GM12878 (cell line): ENCODE measurements at regions not wholly inside any gene's neighbourhood (a gene's known extent, or its start where the extent isn't known, plus 50 kb on each side); places are given as distances from the start of the nearest gene placed in this dataset.

ENCODE experiments used
- ATAC-seq: fragments of 200-7000 bp; cut with Tn5 transposase; 3 replicates; pipeline ENCODE4 v1.9.1; 2020; ENCODE audit warnings: mild to moderate bottlenecking, moderate library complexity
- BruUV-seq: library from RNA; stranded (reverse); fragments of 400-500 nt; replicated peaks from 2 replicates; lab custom pipeline; 2021; lab: Mats Ljungman, UMichigan
- CTCF ChIA-PET: fragments of 300-600 bp; sonication (Branson Sonifier 250); formaldehyde crosslinking; extraction: SDS; loops from one replicate; lab custom pipeline; 2021; ENCODE audit warnings: inconsistent platforms; lab: Yijun Ruan, JAX
- POLR2A ChIA-PET: fragments of 350-600 bp; formaldehyde crosslinking; extraction: SDS; loops from one replicate; lab custom pipeline; 2021; ENCODE audit warnings: inconsistent platforms; lab: Charles Lee
- RAD21 ChIA-PET: fragments of 300-600 bp; sonication (Branson Sonifier 250); formaldehyde crosslinking; loops from one replicate; lab custom pipeline; 2023; ENCODE audit warnings: antibody characterized with exemption; ENCODE audit not compliant: unreplicated experiment; lab: Charles Lee
- SMC1A ChIA-PET: fragments of 300-600 bp; sonication (Branson Sonifier 250); formaldehyde crosslinking; loops from one replicate; lab custom pipeline; 2023; ENCODE audit not compliant: unreplicated experiment, uncharacterized antibody; lab: Charles Lee
- DNase-seq: peaks from one replicate; pipeline ENCODE4 v3.0.0-alpha.2; 2011; ENCODE audit warnings: low read depth, low spot score
- FAIRE-seq: peaks from 3 replicates; lab custom pipeline; 2011; peaks lifted over from hg19 to GRCh38; lab: Jason Lieb, UNC
- H2AFZ ChIP-seq: 2 replicates; pipeline ENCODE4 v1.6.0; 2011; ENCODE audit warnings: low read depth, low read length, control low read depth; ENCODE audit not compliant: control insufficient read depth
- H3K27ac ChIP-seq: 2 replicates; pipeline ENCODE4 v1.5.1; 2011; ENCODE audit warnings: control low read depth; ENCODE audit not compliant: control insufficient read depth, insufficient read depth
- H3K27me3 ChIP-seq, 2 experiments: replicated peaks in 1 of 2; 2 replicates each; pipeline versions ENCODE4 v1.6.0 to v1.6.1; 2011; ENCODE audit warnings: low read length in 1 of 2; ENCODE audit not compliant: control insufficient read depth in 2 of 2, insufficient read depth in 2 of 2
- H3K36me3 ChIP-seq, 2 experiments: 2 replicates each; pipeline ENCODE4 v1.5.1; 2011; ENCODE audit warnings: low read length in 1 of 2; ENCODE audit not compliant: control insufficient read depth in 2 of 2, insufficient read depth in 2 of 2
- H3K4me1 ChIP-seq: 2 replicates; pipeline ENCODE4 v1.6.1; 2011; ENCODE audit warnings: mild to moderate bottlenecking, low read length, moderate library complexity, mixed read lengths; ENCODE audit not compliant: control insufficient read depth, insufficient read depth
- H3K4me2 ChIP-seq: 2 replicates; pipeline ENCODE4 v1.6.0; 2011; ENCODE audit warnings: control low read depth; ENCODE audit not compliant: control insufficient read depth, insufficient read depth
- H3K4me3 ChIP-seq: fragments of 200-600 bp; sonication (generic); 2 replicates; pipeline ENCODE4 v1.5.1; 2016
- H3K79me2 ChIP-seq: 2 replicates; pipeline ENCODE4 v1.6.0; 2011; ENCODE audit warnings: low read length; ENCODE audit not compliant: control insufficient read depth, insufficient read depth
- H3K9ac ChIP-seq: 2 replicates; pipeline ENCODE4 v1.8.0; 2011; ENCODE audit warnings: low read length, control low read depth, mixed read lengths; ENCODE audit not compliant: control insufficient read depth, insufficient read depth
- H3K9me3 ChIP-seq: replicated peaks from 3 replicates; pipeline ENCODE4 v1.5.1; 2011; ENCODE audit warnings: mild to moderate bottlenecking, low read length; ENCODE audit not compliant: control insufficient read depth, insufficient read depth
- H4K20me1 ChIP-seq: 2 replicates; pipeline ENCODE4 v1.6.0; 2011; ENCODE audit not compliant: control insufficient read depth, insufficient read depth
- BRCA1 ChIP-seq: IDR thresholded peaks from 2 replicates; pipeline ENCODE4 v1.6.1; 2011; ENCODE audit warnings: low read depth, low read length, improper control_type of control experiment
- CBFB ChIP-seq: IDR thresholded peaks from 2 replicates; pipeline ENCODE4 v1.6.1; 2016; ENCODE audit warnings: antibody characterized with exemption, low read depth
- CHD1 ChIP-seq: IDR thresholded peaks from 2 replicates; pipeline ENCODE4 v1.6.1; 2012; ENCODE audit warnings: low read depth, low read length, improper control_type of control experiment
- ESRRA ChIP-seq: IDR thresholded peaks from 2 replicates; pipeline ENCODE4 v1.6.1; 2012; ENCODE audit warnings: mild to moderate bottlenecking, low read length, improper control_type of control experiment
- GABPA ChIP-seq: IDR thresholded peaks from 2 replicates; pipeline ENCODE4 v1.6.1; 2014; ENCODE audit warnings: antibody characterized with exemption, low read depth, mild to moderate bottlenecking, inconsistent platforms
- HSF1 ChIP-seq: fragments of 150-350 bp; IDR thresholded peaks from 2 replicates; pipeline ENCODE4 v1.6.1; 2014; ENCODE audit warnings: mild to moderate bottlenecking, low read depth, low read length
- KDM1A ChIP-seq: fragments of 200-600 bp; sonication (generic); IDR thresholded peaks from 2 replicates; pipeline ENCODE4 v1.6.1; 2016; ENCODE audit warnings: borderline replicate concordance
- MTA3 ChIP-seq: IDR thresholded peaks from 2 replicates; pipeline ENCODE4 v1.6.1; 2012; ENCODE audit warnings: low read length, inconsistent platforms, borderline replicate concordance
- POLR2AphosphoS2 ChIP-seq: IDR thresholded peaks from 2 replicates; pipeline ENCODE4 v1.6.1; 2011; ENCODE audit warnings: low read depth, mild to moderate bottlenecking, low read length, improper control_type of control experiment, moderate library complexity
- SREBF1 ChIP-seq: IDR thresholded peaks from 2 replicates; pipeline ENCODE4 v1.6.1; 2012; ENCODE audit warnings: mild to moderate bottlenecking, low read length
- WGBS: methylation state at CpG from one replicate; pipeline ENCODE4 v1.1.6; 2016; ENCODE audit warnings: low lambda C conversion rate; ENCODE audit not compliant: insufficient replicate concordance, insufficient coverage; ENCODE audit errors: missing lambda C conversion rate; 5-methylcytosine and 5-hydroxymethylcytosine counted together
- in situ Hi-C: fragments of 300-500 bp; cut with MboI; formaldehyde crosslinking; loops from 9 replicates; pipeline ENCODE4 v1.14.3; 2018; ENCODE audit warnings: mixed read lengths
- intact Hi-C: fragments of 100-400 bp; cut with micrococcal nuclease; formaldehyde crosslinking; loops from one replicate; pipeline ENCODE4 v1.14.2; 2022; ENCODE audit not compliant: unreplicated experiment

GRCh38 chr14:61213191-61213621 is 67.9 kb downstream of the TMEM30B start:
- Histone ChIP-seq H3K4me3 (no peak overlapping the region), H3K4me1 (no peaks in the 10 kb centered on the region), H2AFZ (no peak overlapping the region), H3K9me3 (no peaks in the 10 kb centered on the region), H4K20me1 (no peaks in the 10 kb centered on the region), H3K27me3 (peaks cover 0 to under 1% of the 10 kb centered on the region in 2 experiments; a peak in 2 of 4 replicates), H3K9ac (no peak overlapping the region), H3K79me2 (no peaks in the 10 kb centered on the region), H3K27ac (no peak overlapping the region), H3K4me2 (no peak overlapping the region), H3K36me3 (no peaks in the 10 kb centered on the region)
- SMC1A ChIA-PET = no interaction called here
- CTCF ChIA-PET = no interaction called here
- DNase-seq (no peak), FAIRE-seq (no peak), ATAC-seq (no peak)
- POLR2A ChIA-PET = no interaction called here
- no TSS peak for BruUV-seq
- 34% methylated on average over 3 of the region's 3 CpGs for WGBS
- intact Hi-C loops = no loop called here
- in situ Hi-C loops = no loop called here
- RAD21 ChIA-PET = no interaction called here
- no peak for TF ChIP-seq MTA3
- TF ChIP-seq SREBF1 = no peak
- no peak for TF ChIP-seq ESRRA
- TF ChIP-seq POLR2AphosphoS2 = no peak
- no peak for TF ChIP-seq CBFB
- TF ChIP-seq HSF1 = no peak

- ChIA-PET RAD21 (no interaction called here), SMC1A (no interaction called here), POLR2A (no interaction called here), CTCF (no interaction called here)
- Histone ChIP-seq H3K36me3 (no peaks in the 10 kb centered on the region), H3K9me3 (no peaks in the 10 kb centered on the region), H2AFZ (no peak overlapping the region), H3K27ac (no peak overlapping the region), H3K4me1 (no peaks in the 10 kb centered on the region), H4K20me1 (no peaks in the 10 kb centered on the region), H3K9ac (no peak overlapping the region), H3K4me2 (no peak overlapping the region), H3K27me3 (no peaks in the 10 kb centered on the region; a peak in 2 of 4 replicates), H3K79me2 (no peaks in the 10 kb centered on the region), H3K4me3 (no peak overlapping the region)
- ATAC-seq (no peak), DNase-seq (no peak), FAIRE-seq (no peak)
- TF ChIP-seq KDM1A (no peak), CHD1 (no peak), GABPA (no peak), MTA3 (no peak), BRCA1 (no peak)
- intact Hi-C loops (no loop called here), in situ Hi-C loops (no loop called here)
- BruUV-seq = no TSS peak
- 0% methylated on average over 1 of the region's 1 CpG for WGBS
These were observed 68.6 kb downstream of the TMEM30B start for GRCh38 chr14:61212546-61212945.
